HCT116 (cell line): ENCODE measurements at regions not wholly inside any gene's neighbourhood (a gene's known extent, or its start where the extent isn't known, plus 50 kb on each side); places are given as distances from the start of the nearest gene placed in this dataset.

Source experiments
- ATAC-seq: fragments of 200-7000 bp; cut with Tn5 transposase; 2 replicates; pipeline ENCODE4 v1.9.1; 2020; ENCODE audit warnings: mild to moderate bottlenecking, moderate library complexity
- BruUV-seq: library from RNA; stranded (reverse); fragments of 400-500 nt; replicated peaks from 2 replicates; lab custom pipeline; 2021; lab: Mats Ljungman, UMichigan
- CTCF ChIA-PET: fragments of 300-600 bp; sonication (Branson Sonifier 250); formaldehyde crosslinking; loops from one replicate; lab custom pipeline; 2021; ENCODE audit warnings: antibody characterized with exemption; lab: Charles Lee
- POLR2A ChIA-PET: fragments of 300-600, 350-600 bp; sonication (Branson Sonifier 250); formaldehyde crosslinking; loops from one replicate; lab custom pipeline; 2021; ENCODE audit warnings: antibody characterized with exemption; lab: Charles Lee
- RAD21 ChIA-PET, 2 experiments: fragments of 300-600 bp; sonication (Branson Sonifier 250); formaldehyde crosslinking; loops; one replicate each; lab custom pipeline; 2023; ENCODE audit warnings: low total read pairs in 2 of 2; ENCODE audit not compliant: uncharacterized antibody in 2 of 2, unreplicated experiment in 2 of 2, low non-redundant PET in 1 of 2; lab: Charles Lee
- DNase-seq: peaks from one replicate; pipeline ENCODE4 v3.0.0-alpha.2; 2010; ENCODE audit warnings: low read depth, low spot score
- H2AFZ ChIP-seq: fragments of 200-600 bp; shearing (Covaris generic), sonication (generic); 2 replicates; pipeline ENCODE4 v1.6.1; 2017; ENCODE audit warnings: low read depth, mixed run types, mixed read lengths, antibody characterized with exemption, low read length; ENCODE audit not compliant: poor library complexity, severe bottlenecking
- H3K27ac ChIP-seq: 2 replicates; pipeline ENCODE4 v1.5.1; 2012; ENCODE audit warnings: low read depth, low read length
- H3K27me3 ChIP-seq: fragments of 200-600 bp; sonication (generic); 2 replicates; pipeline ENCODE4 v1.6.1; 2016; ENCODE audit warnings: mixed run types, low read length, mixed read lengths; ENCODE audit not compliant: insufficient read depth
- H3K36me3 ChIP-seq, 2 experiments: fragments of 200-500 bp in 1 of 2; fragments of 200-600 bp in 1 of 2; sonication (Bioruptor generic) in 1 of 2; sonication (generic) in 1 of 2; 2 replicates each; pipeline versions ENCODE4 v1.5.1 to v1.6.1; 2014 to 2016; ENCODE audit warnings: low read length in 2 of 2, inconsistent platforms in 1 of 2, mixed read lengths in 1 of 2, mixed run types in 1 of 2; ENCODE audit not compliant: insufficient read depth in 2 of 2, control insufficient read depth in 1 of 2
- H3K4me1 ChIP-seq, 2 experiments: fragments of 200-600 bp in 1 of 2; sonication (generic) in 1 of 2; 2 replicates each; pipeline versions ENCODE4 v1.5.1 to v1.6.1; 2012 to 2017; ENCODE audit warnings: low read length in 2 of 2, inconsistent platforms in 1 of 2, mild to moderate bottlenecking in 1 of 2, mixed read lengths in 1 of 2, mixed run types in 1 of 2, moderate library complexity in 1 of 2; ENCODE audit not compliant: insufficient read depth in 2 of 2, control insufficient read depth in 1 of 2
- H3K4me2 ChIP-seq: fragments of 200-600 bp; sonication (generic); 2 replicates; pipeline ENCODE4 v1.6.1; 2017; ENCODE audit warnings: mixed run types, low read length, mixed read lengths
- H3K4me3 ChIP-seq, 2 experiments: fragments of 200-600 bp in 1 of 2; sonication (generic) in 1 of 2; replicated peaks in 1 of 2; 2 replicates each; pipeline ENCODE4 v1.5.1; 2011 to 2016; ENCODE audit warnings: low read length in 2 of 2, control low read depth in 1 of 2, low read depth in 1 of 2, mild to moderate bottlenecking in 1 of 2, mixed read lengths in 1 of 2, mixed run types in 1 of 2
- H3K79me2 ChIP-seq: fragments of 200-600 bp; sonication (generic); 2 replicates; pipeline ENCODE4 v1.6.1; 2017; ENCODE audit warnings: mild to moderate bottlenecking, mixed run types, low read length, moderate library complexity, mixed read lengths; ENCODE audit not compliant: insufficient read depth
- H3K9ac ChIP-seq: fragments of 200-600 bp; sonication (generic); 2 replicates; pipeline ENCODE4 v1.6.1; 2016; ENCODE audit warnings: low read length, mixed read lengths
- H3K9me2 ChIP-seq: fragments of 200-600 bp; sonication (generic), shearing (Covaris generic); 2 replicates; pipeline ENCODE4 v1.6.1; 2017; ENCODE audit warnings: mixed run types, mild to moderate bottlenecking, moderate library complexity; ENCODE audit not compliant: insufficient read depth
- H3K9me3 ChIP-seq, 2 experiments: fragments of 200-500 bp in 1 of 2; fragments of 200-600 bp in 1 of 2; sonication (Bioruptor generic) in 1 of 2; sonication (generic) in 1 of 2; 2 replicates each; pipeline ENCODE4 v1.6.1; 2014 to 2017; ENCODE audit warnings: low read length in 2 of 2, mixed read lengths in 2 of 2, inconsistent platforms in 1 of 2, low read depth in 1 of 2, mild to moderate bottlenecking in 1 of 2, mixed run types in 1 of 2, moderate library complexity in 1 of 2; ENCODE audit not compliant: control insufficient read depth in 1 of 2, insufficient read depth in 1 of 2
- H4K20me1 ChIP-seq: fragments of 200-600 bp; sonication (generic), shearing (Covaris generic); 2 replicates; pipeline ENCODE4 v1.6.1; 2017; ENCODE audit warnings: mixed run types, mild to moderate bottlenecking, moderate library complexity; ENCODE audit not compliant: insufficient read depth
- EZH2 ChIP-seq: fragments of 200-600 bp; sonication (generic); IDR thresholded peaks from 2 replicates; pipeline ENCODE4 v1.6.1; 2017; ENCODE audit warnings: antibody characterized with exemption, mixed run types
- EZH2phosphoT487 ChIP-seq: fragments of 200-600 bp; IDR thresholded peaks from 2 replicates; pipeline ENCODE4 v1.6.1; 2018; ENCODE audit warnings: antibody characterized with exemption, borderline replicate concordance
- FOSL1 ChIP-seq: IDR thresholded peaks from 2 replicates; pipeline ENCODE4 v1.6.1; 2012; ENCODE audit warnings: low read depth
- JUND ChIP-seq: IDR thresholded peaks from 2 replicates; pipeline ENCODE4 v1.6.1; 2012
- POLR2A ChIP-seq: IDR thresholded peaks from 2 replicates; pipeline ENCODE4 v1.7.0; 2011; ENCODE audit warnings: borderline replicate concordance; ENCODE audit not compliant: insufficient read depth, insufficient read length; ENCODE audit errors: extremely low read depth
- SIN3A ChIP-seq: IDR thresholded peaks from 2 replicates; pipeline ENCODE4 v1.6.1; 2012; ENCODE audit warnings: low read depth
- SRF ChIP-seq: IDR thresholded peaks from 2 replicates; pipeline ENCODE4 v1.6.1; 2012; ENCODE audit warnings: low read depth
- ZFX ChIP-seq: fragments of 450-650 bp; IDR thresholded peaks from 2 replicates; pipeline ENCODE4 v1.6.1; 2017
- ZNF274 ChIP-seq: fragments of 200-500 bp; sonication (Bioruptor generic); IDR thresholded peaks from 2 replicates; pipeline ENCODE4 v1.6.1; 2014; ENCODE audit warnings: mild to moderate bottlenecking, low read depth, low read length, inconsistent platforms
- intact Hi-C: fragments of 100-400 bp; cut with micrococcal nuclease; formaldehyde crosslinking; loops from 2 replicates; pipeline ENCODE4 v1.10.0; 2022
- TF ChIP-seq, protein P1 (sequence below): IDR thresholded peaks from 2 replicates; pipeline ENCODE4 v1.6.1; 2012
- TF ChIP-seq, protein P2 (sequence below): IDR thresholded peaks from 2 replicates; pipeline ENCODE4 v1.6.1; 2011; ENCODE audit warnings: mild to moderate bottlenecking, low read length, moderate library complexity; ENCODE audit not compliant: insufficient replicate concordance; ENCODE audit errors: extremely low read depth

GRCh38 chr5:89303033-89303480, 420.1 kb upstream of the MEF2C start:
- Histone ChIP-seq H3K27ac (no peak overlapping the region), H3K36me3 (no peaks in the 10 kb centered on the region), H4K20me1 (no peaks in the 10 kb centered on the region)
- ChIA-PET CTCF (no interaction called here), RAD21 (no interaction called here), POLR2A (no interaction called here)
- intact Hi-C loops, result loop anchor here (10.0 kb wide), 1 partner anchor 568 kb away; no protein-coding TSS in a partner anchor
- no TSS peak for BruUV-seq
- no peak for DNase-seq
- TF ChIP-seq, protein P1, sequence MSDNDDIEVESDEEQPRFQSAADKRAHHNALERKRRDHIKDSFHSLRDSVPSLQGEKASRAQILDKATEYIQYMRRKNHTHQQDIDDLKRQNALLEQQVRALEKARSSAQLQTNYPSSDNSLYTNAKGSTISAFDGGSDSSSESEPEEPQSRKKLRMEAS, result no peak
- TF ChIP-seq SRF (no peak), ZNF274 (no peak), POLR2A (no peak), EZH2 (no peak), ZFX (no peak), SIN3A (no peak), EZH2phosphoT487 (no peak), JUND (no peak), FOSL1 (no peak)
- TF ChIP-seq, protein P2, sequence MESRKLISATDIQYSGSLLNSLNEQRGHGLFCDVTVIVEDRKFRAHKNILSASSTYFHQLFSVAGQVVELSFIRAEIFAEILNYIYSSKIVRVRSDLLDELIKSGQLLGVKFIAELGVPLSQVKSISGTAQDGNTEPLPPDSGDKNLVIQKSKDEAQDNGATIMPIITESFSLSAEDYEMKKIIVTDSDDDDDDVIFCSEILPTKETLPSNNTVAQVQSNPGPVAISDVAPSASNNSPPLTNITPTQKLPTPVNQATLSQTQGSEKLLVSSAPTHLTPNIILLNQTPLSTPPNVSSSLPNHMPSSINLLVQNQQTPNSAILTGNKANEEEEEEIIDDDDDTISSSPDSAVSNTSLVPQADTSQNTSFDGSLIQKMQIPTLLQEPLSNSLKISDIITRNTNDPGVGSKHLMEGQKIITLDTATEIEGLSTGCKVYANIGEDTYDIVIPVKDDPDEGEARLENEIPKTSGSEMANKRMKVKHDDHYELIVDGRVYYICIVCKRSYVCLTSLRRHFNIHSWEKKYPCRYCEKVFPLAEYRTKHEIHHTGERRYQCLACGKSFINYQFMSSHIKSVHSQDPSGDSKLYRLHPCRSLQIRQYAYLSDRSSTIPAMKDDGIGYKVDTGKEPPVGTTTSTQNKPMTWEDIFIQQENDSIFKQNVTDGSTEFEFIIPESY, result no peak
- TF ChIP-seq, all 23 proteins: peak for 0
- H3K9me2 ChIP-seq, result no peaks in the 10 kb centered on the region
- H3K4me3 ChIP-seq, result no peak overlapping the region
- H3K4me2 ChIP-seq, result no peak overlapping the region
- H3K9me3 ChIP-seq, result no peaks in the 10 kb centered on the region
- no peaks in the 10 kb centered on the region for H3K4me1 ChIP-seq
- ATAC-seq, result no peak
- H2AFZ ChIP-seq, result no peak overlapping the region
- no peaks in the 10 kb centered on the region for H3K27me3 ChIP-seq
- no peak overlapping the region for H3K9ac ChIP-seq
- H3K79me2 ChIP-seq, result no peaks in the 10 kb centered on the region
